HFF-Myc (cell line): ENCODE measurements at regions not wholly inside any gene's neighbourhood (a gene's known extent, or its start where the extent isn't known, plus 50 kb on each side); places are given as distances from the start of the nearest gene placed in this dataset.

Experiments
- DNase-seq: peaks from one replicate; pipeline ENCODE4 v3.0.0-alpha.2; 2011; ENCODE audit warnings: low read depth; ENCODE audit errors: extremely low read depth
- H3K4me3 ChIP-seq: replicated peaks from 2 replicates; pipeline ENCODE4 v1.5.1; 2011; ENCODE audit warnings: low read depth, mild to moderate bottlenecking, control low read depth, low read length
- CTCF ChIP-seq: IDR thresholded peaks from 2 replicates; pipeline ENCODE4 v1.5.1; 2012; ENCODE audit warnings: mild to moderate bottlenecking, low read depth, low read length, control low read depth; ENCODE audit errors: missing control alignments

- DNase-seq: no peak
- H3K4me3 ChIP-seq: no peak overlapping the region
- no peak for TF ChIP-seq CTCF
Observed at GRCh38 chrX:40260146-40260747, 162.5 kb upstream of the BCOR start.

GRCh38 chrX:40258909-40259308 lies 161.2 kb upstream of the BCOR start:
- no peak for DNase-seq
- no peak overlapping the region for H3K4me3 ChIP-seq

GRCh38 chrX:40253771-40254170 lies 156.0 kb upstream of the BCOR start:
- no peak overlapping the region for H3K4me3 ChIP-seq
- no peak for TF ChIP-seq CTCF
- DNase-seq: no peak

More at GRCh38 chrX:40258909-40259308, 161.2 kb upstream of the BCOR start:
- TF ChIP-seq CTCF: no peak

GRCh38 chrX:40249582-40249981 lies 151.8 kb upstream of the BCOR start:
- TF ChIP-seq CTCF: no peak
- no peak for DNase-seq
- H3K4me3 ChIP-seq: no peak overlapping the region

GRCh38 chrX:40248822-40249221 lies 151.1 kb upstream of the BCOR start:
- TF ChIP-seq CTCF: no peak
- no peak for DNase-seq

GRCh38 chrX:40247848-40248622 lies 150.3 kb upstream of the BCOR start:
- no peak overlapping the region for H3K4me3 ChIP-seq
- TF ChIP-seq CTCF: no peak
- no peak for DNase-seq

More at GRCh38 chrX:40248822-40249221, 151.1 kb upstream of the BCOR start:
- no peak overlapping the region for H3K4me3 ChIP-seq
